Tibial nerve (tissue), 4 donors: ENCODE measurements at regions not wholly inside any gene's neighbourhood (a gene's known extent, or its start where the extent isn't known, plus 50 kb on each side); places are given as distances from the start of the nearest gene placed in this dataset.

Source experiments
- CTCF ChIP-seq, 5 experiments: fragments of 200-600 bp in 3 of 5; fragments of 450-650 bp in 2 of 5; sonication (generic) in 3 of 5; IDR thresholded peaks; one replicate each; pipeline ENCODE4 v1.5.1; 2016 to 2019; ENCODE audit warnings: antibody characterized with exemption in 5 of 5, mild to moderate bottlenecking in 3 of 5, moderate library complexity in 2 of 5
- EP300 ChIP-seq, 2 donors: sonication (generic); formaldehyde crosslinking; IDR thresholded peaks; one replicate each; pipeline ENCODE4 v1.6.1; 2017; ENCODE audit warnings: antibody characterized with exemption in 2 of 2, mild to moderate bottlenecking in 1 of 2
- POLR2A ChIP-seq, 2 donors: fragments of 450-650 bp; IDR thresholded peaks; one replicate each; pipeline ENCODE4 v1.6.1; 2017; ENCODE audit warnings: antibody characterized with exemption in 2 of 2, mild to moderate bottlenecking in 2 of 2, moderate library complexity in 2 of 2

GRCh38 chr5:121158451-121158850 is 693.2 kb upstream of the FTMT start:
- TF ChIP-seq CTCF (IDR thresholded peaks at IDR 0.05) (no peak), POLR2A (IDR thresholded peaks at IDR 0.05) (no peak), EP300 (IDR thresholded peaks at IDR 0.05) (no peak)
